AG09319 (cell line): ENCODE measurements at regions not wholly inside any gene's neighbourhood (a gene's known extent, or its start where the extent isn't known, plus 50 kb on each side); places are given as distances from the start of the nearest gene placed in this dataset.

Experiments
- DNase-seq: peaks from one replicate; pipeline ENCODE4 v3.0.0-alpha.2; 2010; ENCODE audit warnings: low read depth; ENCODE audit errors: extremely low read depth
- CTCF ChIP-seq: IDR thresholded peaks from 2 replicates; pipeline ENCODE4 v1.5.1; 2011; ENCODE audit warnings: low read depth, mild to moderate bottlenecking, inconsistent platforms, low read length, moderate library complexity

GRCh38 chr13:73190477-73190876 lies 131.7 kb downstream of the KLF5 start:
- DNase-seq: no peak
- no peak for TF ChIP-seq CTCF

- no peak for TF ChIP-seq CTCF
- no peak for DNase-seq
Observed at GRCh38 chr13:73189776-73190175, 131.0 kb downstream of the KLF5 start.

- no peak for DNase-seq
- no peak for TF ChIP-seq CTCF
Observed at GRCh38 chr13:73189362-73189761, 130.6 kb downstream of the KLF5 start.

GRCh38 chr13:73187106-73187505 lies 128.3 kb downstream of the KLF5 start:
- TF ChIP-seq CTCF: no peak

GRCh38 chr13:73179650-73180274 lies 121.0 kb downstream of the KLF5 start:
- TF ChIP-seq CTCF: no peak
- no peak for DNase-seq

More at GRCh38 chr13:73187106-73187505, 128.3 kb downstream of the KLF5 start:
- no peak for DNase-seq

GRCh38 chr13:73177916-73178565 lies 119.2 kb downstream of the KLF5 start:
- DNase-seq: no peak
- TF ChIP-seq CTCF: no peak

- TF ChIP-seq CTCF: no peak
- DNase-seq: no peak
Observed at GRCh38 chr13:73177017-73177416, 118.2 kb downstream of the KLF5 start.
